WTC11 (cell line): ENCODE measurements at regions not wholly inside any gene's neighbourhood (a gene's known extent, or its start where the extent isn't known, plus 50 kb on each side); places are given as distances from the start of the nearest gene placed in this dataset.

Source experiments
- ATAC-seq: fragments of 200-7000 bp; cut with Tn5 transposase; 2 replicates; pipeline ENCODE4 v1.10.0; 2021; ENCODE audit warnings: mild to moderate bottlenecking, moderate library complexity
- CTCF ChIA-PET: fragments of 300-600 bp; sonication (Branson Sonifier 250); formaldehyde crosslinking; loops from one replicate; lab custom pipeline; 2021; ENCODE audit warnings: antibody characterized with exemption; lab: Charles Lee
- POLR2A ChIA-PET: fragments of 350-600 bp; sonication (Branson Sonifier 250); formaldehyde crosslinking; loops from one replicate; lab custom pipeline; 2021; ENCODE audit warnings: antibody characterized with exemption; lab: Charles Lee
- DNase-seq: peaks from one replicate; pipeline ENCODE4 v3.0.0; 2021; ENCODE audit warnings: low spot score
- H3K27ac Mint-ChIP-seq: 2 replicates; pipeline ENCODE4 v1.8.0; 2021; ENCODE audit warnings: mixed read lengths
- H3K27me3 Mint-ChIP-seq: 2 replicates; pipeline ENCODE4 v1.8.0; 2021; ENCODE audit warnings: low read depth, mild to moderate bottlenecking, moderate library complexity, mixed read lengths
- H3K36me3 Mint-ChIP-seq: 2 replicates; pipeline ENCODE4 v1.8.0; 2021; ENCODE audit warnings: mixed read lengths
- H3K4me1 Mint-ChIP-seq: 2 replicates; pipeline ENCODE4 v1.8.0; 2022; ENCODE audit warnings: mixed read lengths
- H3K4me3 Mint-ChIP-seq: 2 replicates; pipeline ENCODE4 v1.8.0; 2021; ENCODE audit warnings: mild to moderate bottlenecking, moderate library complexity, mixed read lengths
- H3K9me3 Mint-ChIP-seq: 2 replicates; pipeline ENCODE4 v1.8.0; 2021; ENCODE audit warnings: mixed read lengths
- AFF4 ChIP-seq: sonication (generic); formaldehyde crosslinking; IDR thresholded peaks from 2 replicates; pipeline ENCODE4 v1.8.1; 2023; ENCODE audit warnings: mild to moderate bottlenecking, missing genetic modification reagents, borderline replicate concordance
- CREB1 ChIP-seq: sonication (generic); formaldehyde crosslinking; IDR thresholded peaks from 2 replicates; pipeline ENCODE4 v1.8.0; 2023; ENCODE audit warnings: mild to moderate bottlenecking, missing genetic modification reagents
- E2F1 ChIP-seq: sonication (generic); formaldehyde crosslinking; IDR thresholded peaks from 2 replicates; pipeline ENCODE4 v1.8.0; 2022; ENCODE audit warnings: mild to moderate bottlenecking, missing genetic modification reagents
- ELF4 ChIP-seq: sonication (generic); formaldehyde crosslinking; IDR thresholded peaks from 2 replicates; pipeline ENCODE4 v1.8.1; 2022; ENCODE audit warnings: low read depth, mild to moderate bottlenecking, moderate library complexity, missing genetic modification reagents
- EMX1 ChIP-seq: fragments of 250-450 bp; sonication (Bioruptor Pico); IDR thresholded peaks from 2 replicates; pipeline ENCODE4 v1.8.0; 2021; ENCODE audit warnings: mild to moderate bottlenecking
- ERG ChIP-seq: fragments of 250-450 bp; sonication (Bioruptor Pico); IDR thresholded peaks from 2 replicates; pipeline ENCODE4 v1.8.0; 2021; ENCODE audit warnings: mild to moderate bottlenecking
- FOXP1 ChIP-seq: sonication (generic); formaldehyde crosslinking; IDR thresholded peaks from 2 replicates; pipeline ENCODE4 v1.8.0; 2022; ENCODE audit warnings: missing genetic modification reagents, mild to moderate bottlenecking, moderate library complexity, borderline replicate concordance
- GRHL2 ChIP-seq: fragments of 250-450 bp; sonication (Bioruptor Pico); IDR thresholded peaks from 2 replicates; pipeline ENCODE4 v1.8.0; 2022; ENCODE audit warnings: mild to moderate bottlenecking, moderate library complexity; ENCODE audit not compliant: insufficient replicate concordance, severe bottlenecking
- GTF2I ChIP-seq: fragments of 250-450 bp; sonication (Bioruptor Pico); conservative IDR thresholded peaks from 2 replicates; pipeline ENCODE4 v1.4.0; 2021; ENCODE audit warnings: mild to moderate bottlenecking
- JUN ChIP-seq: sonication (generic); formaldehyde crosslinking; IDR thresholded peaks from 2 replicates; pipeline ENCODE4 v1.8.0; 2023; ENCODE audit warnings: mild to moderate bottlenecking, missing genetic modification reagents
- MLX ChIP-seq: sonication (generic); formaldehyde crosslinking; IDR thresholded peaks from 2 replicates; pipeline ENCODE4 v1.8.1; 2023; ENCODE audit warnings: mild to moderate bottlenecking, missing genetic modification reagents, moderate library complexity
- NFE2L1 ChIP-seq: sonication (generic); formaldehyde crosslinking; IDR thresholded peaks from 2 replicates; pipeline ENCODE4 v1.8.1; 2023; ENCODE audit warnings: missing genetic modification reagents
- NR1H2 ChIP-seq: sonication (generic); formaldehyde crosslinking; IDR thresholded peaks from 2 replicates; pipeline ENCODE4 v1.9.0; 2021; ENCODE audit warnings: mild to moderate bottlenecking, moderate library complexity, missing genetic modification reagents
- RELA ChIP-seq: sonication (generic); formaldehyde crosslinking; IDR thresholded peaks from 2 replicates; pipeline ENCODE4 v1.8.1; 2022; ENCODE audit warnings: missing genetic modification reagents, mild to moderate bottlenecking, borderline replicate concordance
- SMAD4 ChIP-seq: sonication (generic); formaldehyde crosslinking; IDR thresholded peaks from 2 replicates; pipeline ENCODE4 v1.8.0; 2022; ENCODE audit warnings: mild to moderate bottlenecking, missing genetic modification reagents
- TCF7 ChIP-seq: sonication (generic); formaldehyde crosslinking; IDR thresholded peaks from 2 replicates; pipeline ENCODE4 v1.8.0; 2022; ENCODE audit warnings: mild to moderate bottlenecking, low read depth, missing genetic modification reagents, moderate library complexity
- USF2 ChIP-seq: sonication (generic); formaldehyde crosslinking; IDR thresholded peaks from 2 replicates; pipeline ENCODE4 v1.8.1; 2023; ENCODE audit warnings: mild to moderate bottlenecking, missing genetic modification reagents, moderate library complexity
- ZNF138 ChIP-seq: sonication (generic); formaldehyde crosslinking; conservative IDR thresholded peaks from 2 replicates; pipeline ENCODE4 v1.8.1; 2022; ENCODE audit warnings: mild to moderate bottlenecking, moderate library complexity, missing genetic modification reagents
- ZNF219 ChIP-seq: sonication (generic); formaldehyde crosslinking; IDR thresholded peaks from 2 replicates; pipeline ENCODE4 v1.8.0; 2023; ENCODE audit warnings: missing genetic modification reagents, mild to moderate bottlenecking, borderline replicate concordance
- ZNF232 ChIP-seq: sonication (generic); formaldehyde crosslinking; IDR thresholded peaks from 2 replicates; pipeline ENCODE4 v1.8.0; 2022; ENCODE audit warnings: mild to moderate bottlenecking, missing genetic modification reagents
- ZNF263 ChIP-seq: sonication (generic); formaldehyde crosslinking; IDR thresholded peaks from 2 replicates; pipeline ENCODE4 v1.8.1; 2022; ENCODE audit warnings: low read depth, mild to moderate bottlenecking, moderate library complexity, missing genetic modification reagents
- TF ChIP-seq, protein P1 (sequence below): fragments of 250-450 bp; sonication (Bioruptor Pico); IDR thresholded peaks from 2 replicates; pipeline ENCODE4 v2.1.2; 2022; ENCODE audit warnings: mild to moderate bottlenecking, moderate library complexity
- TF ChIP-seq, protein P2 (sequence below): sonication (generic); formaldehyde crosslinking; IDR thresholded peaks from 2 replicates; pipeline ENCODE4 v1.8.0; 2022; ENCODE audit warnings: mild to moderate bottlenecking, missing genetic modification reagents
- TF ChIP-seq, protein P3 (sequence below): sonication (generic); formaldehyde crosslinking; conservative IDR thresholded peaks from 2 replicates; pipeline ENCODE4 v1.8.1; 2022; ENCODE audit warnings: mild to moderate bottlenecking, missing genetic modification reagents

GRCh38 chr11:81255895-81256294 is 1477.8 kb downstream of the FAM181B start:
- POLR2A ChIA-PET: no interaction called here

DNA sequence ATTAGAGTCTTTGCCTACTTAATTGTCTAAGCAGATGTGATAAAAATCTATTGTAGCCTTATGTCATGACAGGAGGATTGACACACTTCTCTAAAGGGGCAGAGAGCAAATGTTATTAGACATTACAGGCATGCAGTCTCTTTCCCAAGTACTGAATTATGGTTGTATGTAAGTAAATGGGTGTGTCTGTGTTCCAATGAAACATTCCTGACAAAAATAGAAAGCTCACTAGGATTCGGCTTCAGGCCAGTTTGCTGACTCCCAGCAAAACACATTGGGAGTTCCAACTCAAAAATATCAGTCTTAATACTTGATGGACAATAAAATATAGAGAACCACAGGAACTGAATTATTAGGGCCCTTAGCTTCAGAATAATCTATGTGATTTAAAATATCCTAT is 1480.4 kb downstream of the FAM181B start:
- DNase-seq (no peak), ATAC-seq (no peak)
- Mint-ChIP-seq H3K9me3 (no peaks in the 10 kb centered on the region), H3K27me3 (no peaks in the 10 kb centered on the region), H3K36me3 (no peaks in the 10 kb centered on the region), H3K4me1 (no peaks in the 10 kb centered on the region), H3K4me3 (no peak overlapping the region), H3K27ac (no peak overlapping the region)
- POLR2A ChIA-PET: no interaction called here
- TF ChIP-seq AFF4 (CRISPR knock-in tag) (no peak), GRHL2 (no peak), ZNF138 (CRISPR knock-in tag) (no peak), NR1H2 (no peak)
- TF ChIP-seq, protein P1, sequence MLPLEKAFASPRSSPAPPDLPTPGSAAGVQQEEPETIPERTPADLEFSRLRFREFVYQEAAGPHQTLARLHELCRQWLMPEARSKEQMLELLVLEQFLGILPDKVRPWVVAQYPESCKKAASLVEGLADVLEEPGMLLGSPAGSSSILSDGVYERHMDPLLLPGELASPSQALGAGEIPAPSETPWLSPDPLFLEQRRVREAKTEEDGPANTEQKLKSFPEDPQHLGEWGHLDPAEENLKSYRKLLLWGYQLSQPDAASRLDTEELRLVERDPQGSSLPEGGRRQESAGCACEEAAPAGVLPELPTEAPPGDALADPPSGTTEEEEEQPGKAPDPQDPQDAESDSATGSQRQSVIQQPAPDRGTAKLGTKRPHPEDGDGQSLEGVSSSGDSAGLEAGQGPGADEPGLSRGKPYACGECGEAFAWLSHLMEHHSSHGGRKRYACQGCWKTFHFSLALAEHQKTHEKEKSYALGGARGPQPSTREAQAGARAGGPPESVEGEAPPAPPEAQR (CRISPR knock-in tag): no peak
- TF ChIP-seq, protein P2, sequence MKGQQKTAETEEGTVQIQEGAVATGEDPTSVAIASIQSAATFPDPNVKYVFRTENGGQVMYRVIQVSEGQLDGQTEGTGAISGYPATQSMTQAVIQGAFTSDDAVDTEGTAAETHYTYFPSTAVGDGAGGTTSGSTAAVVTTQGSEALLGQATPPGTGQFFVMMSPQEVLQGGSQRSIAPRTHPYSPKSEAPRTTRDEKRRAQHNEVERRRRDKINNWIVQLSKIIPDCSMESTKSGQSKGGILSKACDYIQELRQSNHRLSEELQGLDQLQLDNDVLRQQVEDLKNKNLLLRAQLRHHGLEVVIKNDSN (CRISPR knock-in tag): no peak
- CTCF ChIA-PET: no interaction called here

More at GRCh38 chr11:81255895-81256294, 1477.8 kb downstream of the FAM181B start:
- no peak for TF ChIP-seq NR1H2
- TF ChIP-seq EMX1 (CRISPR knock-in tag): no peak
- TF ChIP-seq, protein P1 (CRISPR knock-in tag): no peak
- no peak for TF ChIP-seq RELA
- no peak for TF ChIP-seq E2F1 (CRISPR knock-in tag)
- TF ChIP-seq, protein P3, sequence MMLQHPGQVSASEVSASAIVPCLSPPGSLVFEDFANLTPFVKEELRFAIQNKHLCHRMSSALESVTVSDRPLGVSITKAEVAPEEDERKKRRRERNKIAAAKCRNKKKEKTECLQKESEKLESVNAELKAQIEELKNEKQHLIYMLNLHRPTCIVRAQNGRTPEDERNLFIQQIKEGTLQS (CRISPR knock-in tag): no peak
- no peak for TF ChIP-seq CREB1 (CRISPR knock-in tag)
- TF ChIP-seq GTF2I (CRISPR knock-in tag): no peak
- no peak for TF ChIP-seq USF2 (CRISPR knock-in tag)
- TF ChIP-seq ELF4: no peak
- TF ChIP-seq MLX (CRISPR knock-in tag): no peak
- TF ChIP-seq TCF7 (CRISPR knock-in tag): no peak
- no peak for TF ChIP-seq NFE2L1 (CRISPR knock-in tag)
- TF ChIP-seq ZNF219 (CRISPR knock-in tag): no peak
- TF ChIP-seq SMAD4 (CRISPR knock-in tag): no peak
- TF ChIP-seq ZNF263: no peak
- TF ChIP-seq ERG (CRISPR knock-in tag): no peak
- no peak for TF ChIP-seq ZNF232 (CRISPR knock-in tag)
- no peak for TF ChIP-seq JUN (CRISPR knock-in tag)
- TF ChIP-seq FOXP1 (CRISPR knock-in tag): no peak
- ATAC-seq (no peak), DNase-seq (no peak)
- CTCF ChIA-PET: no interaction called here
- no peak overlapping the region for H3K27ac Mint-ChIP-seq
- H3K9me3 Mint-ChIP-seq: no peaks in the 10 kb centered on the region
- H3K4me3 Mint-ChIP-seq: no peak overlapping the region
- H3K27me3 Mint-ChIP-seq: no peaks in the 10 kb centered on the region
- no peaks in the 10 kb centered on the region for H3K36me3 Mint-ChIP-seq
- H3K4me1 Mint-ChIP-seq: no peaks in the 10 kb centered on the region
